ENCODE measurements at regions not wholly inside any gene's neighbourhood (a gene's known extent, or its start where the extent isn't known, plus 50 kb on each side); places are given as distances from the start of the nearest gene placed in this dataset.

GRCh38 chr6:140140891-140141290, 766.4 kb upstream of the CITED2 start:
- TF ChIP-seq CTCF (IDR thresholded peaks at IDR 0.05) (no peak), POLR2A (IDR thresholded peaks at IDR 0.05) (no peak)

Measured in heart left ventricle (tissue), 13 donors.